IgD-negative memory B cell (primary cell): ENCODE measurements at regions not wholly inside any gene's neighbourhood (a gene's known extent, or its start where the extent isn't known, plus 50 kb on each side); places are given as distances from the start of the nearest gene placed in this dataset.

Source experiments
- H3K27ac Mint-ChIP-seq, 3 donors: one replicate each; pipeline ENCODE4 v1.8.0; 2020 to 2022; ENCODE audit warnings: mild to moderate bottlenecking in 3 of 3, mixed read lengths in 3 of 3, moderate library complexity in 1 of 3
- H3K27me3 Mint-ChIP-seq: one replicate; pipeline ENCODE4 v1.8.0; 2021; ENCODE audit warnings: mixed read lengths
- H3K36me3 Mint-ChIP-seq: one replicate; pipeline ENCODE4 v1.8.0; 2020; ENCODE audit warnings: mild to moderate bottlenecking, mixed read lengths
- H3K4me1 Mint-ChIP-seq, 3 donors: one replicate each; pipeline ENCODE4 v1.8.0; 2020 to 2022; ENCODE audit warnings: mixed read lengths in 3 of 3, mild to moderate bottlenecking in 1 of 3
- H3K4me3 Mint-ChIP-seq, 4 donors: one replicate each; pipeline ENCODE4 v1.8.0; 2020 to 2022; ENCODE audit warnings: mild to moderate bottlenecking in 4 of 4, mixed read lengths in 4 of 4, moderate library complexity in 3 of 4
- H3K9me3 Mint-ChIP-seq, 3 donors: one replicate each; pipeline ENCODE4 v1.8.0; 2020 to 2021; ENCODE audit warnings: mixed read lengths in 3 of 3, mild to moderate bottlenecking in 1 of 3

- H3K36me3 Mint-ChIP-seq: no peaks in the 10 kb centered on the region
- H3K4me3 Mint-ChIP-seq: no peak overlapping the region
These were observed 441.6 kb upstream of the PIK3C3 start for GRCh38 chr18:41513438-41513837.

GRCh38 chr18:41504316-41504715, 450.7 kb upstream of the PIK3C3 start:
- H3K27ac Mint-ChIP-seq: no peak overlapping the region
- H3K4me3 Mint-ChIP-seq: no peak overlapping the region
- H3K36me3 Mint-ChIP-seq: no peaks in the 10 kb centered on the region
- H3K27me3 Mint-ChIP-seq: no peaks in the 10 kb centered on the region
- peaks cover 0 to 7% (median 0%) of the 10 kb centered on the region in 3 donors for H3K9me3 Mint-ChIP-seq
- H3K4me1 Mint-ChIP-seq: no peaks in the 10 kb centered on the region

More at GRCh38 chr18:41513438-41513837, 441.6 kb upstream of the PIK3C3 start:
- no peaks in the 10 kb centered on the region for H3K4me1 Mint-ChIP-seq
- H3K27me3 Mint-ChIP-seq: no peaks in the 10 kb centered on the region
- no peak overlapping the region for H3K27ac Mint-ChIP-seq
- peaks cover 0 to 10% (median 0%) of the 10 kb centered on the region in 3 donors for H3K9me3 Mint-ChIP-seq

- Mint-ChIP-seq H3K9me3 (peaks cover 6 to 7% (median 6%) of the 10 kb centered on the region in 3 donors), H3K27ac (no peak overlapping the region), H3K4me3 (no peak overlapping the region), H3K4me1 (no peaks in the 10 kb centered on the region), H3K36me3 (no peaks in the 10 kb centered on the region), H3K27me3 (no peaks in the 10 kb centered on the region)
These were observed 453.2 kb upstream of the PIK3C3 start for GRCh38 chr18:41501848-41502247.

GRCh38 chr18:41499345-41499744, 455.7 kb upstream of the PIK3C3 start:
- Mint-ChIP-seq H3K9me3 (peaks cover 3 to 6% (median 6%) of the 10 kb centered on the region in 3 donors), H3K4me1 (no peaks in the 10 kb centered on the region), H3K27me3 (no peaks in the 10 kb centered on the region), H3K27ac (no peak overlapping the region), H3K36me3 (no peaks in the 10 kb centered on the region), H3K4me3 (no peak overlapping the region)

DNA sequence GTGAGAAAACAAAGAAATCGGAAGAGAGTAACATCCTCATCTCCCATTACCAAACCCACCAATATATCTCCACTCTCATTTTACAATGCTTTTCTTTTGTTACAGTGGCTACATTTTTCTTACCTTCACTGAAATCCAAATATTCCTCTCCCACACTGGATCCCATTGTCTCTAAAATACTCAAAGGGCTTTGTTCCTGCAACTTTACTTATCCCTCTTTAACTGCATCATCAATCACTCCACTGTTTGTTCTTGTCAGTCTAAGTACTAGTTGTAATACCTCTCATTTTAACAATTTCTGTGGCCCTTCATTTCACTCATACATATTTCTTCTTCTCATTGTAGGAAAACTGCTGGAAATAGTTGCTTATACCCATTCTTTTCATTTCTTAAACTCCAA, 464.2 kb upstream of the PIK3C3 start:
- Mint-ChIP-seq H3K9me3 (peaks cover 5 to 13% (median 10%) of the 10 kb centered on the region in 3 donors), H3K4me3 (no peak overlapping the region), H3K36me3 (no peaks in the 10 kb centered on the region), H3K27me3 (no peaks in the 10 kb centered on the region), H3K27ac (no peak overlapping the region), H3K4me1 (no peaks in the 10 kb centered on the region)

GRCh38 chr18:41486575-41486974, 468.5 kb upstream of the PIK3C3 start:
- H3K4me1 Mint-ChIP-seq: no peaks in the 10 kb centered on the region
- H3K27me3 Mint-ChIP-seq: no peaks in the 10 kb centered on the region
- no peak overlapping the region for H3K4me3 Mint-ChIP-seq
- no peak overlapping the region for H3K27ac Mint-ChIP-seq
- peaks cover 7 to 17% (median 13%) of the 10 kb centered on the region in 3 donors for H3K9me3 Mint-ChIP-seq
- no peaks in the 10 kb centered on the region for H3K36me3 Mint-ChIP-seq

DNA sequence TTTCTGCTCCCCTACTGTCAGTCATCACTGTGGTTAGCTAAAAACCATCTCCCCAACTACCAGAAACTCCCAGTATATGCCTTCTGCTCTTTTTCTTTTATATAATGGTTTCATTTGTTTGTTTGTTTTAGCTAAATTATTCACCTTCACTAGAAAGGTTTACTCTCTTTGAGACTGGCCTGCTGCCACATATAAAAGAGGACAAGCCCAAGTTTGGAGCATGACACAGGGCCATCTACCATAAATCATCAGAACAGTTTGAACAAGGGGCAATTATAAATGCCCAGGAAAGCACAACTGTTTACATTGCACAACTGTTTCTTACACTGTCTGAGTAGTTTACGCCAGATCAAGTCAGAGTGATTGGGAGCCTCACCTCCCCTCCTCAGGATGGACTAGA, 471.0 kb upstream of the PIK3C3 start:
- H3K36me3 Mint-ChIP-seq: no peaks in the 10 kb centered on the region
- H3K27ac Mint-ChIP-seq: no peak overlapping the region
- H3K4me3 Mint-ChIP-seq: no peak overlapping the region

DNA sequence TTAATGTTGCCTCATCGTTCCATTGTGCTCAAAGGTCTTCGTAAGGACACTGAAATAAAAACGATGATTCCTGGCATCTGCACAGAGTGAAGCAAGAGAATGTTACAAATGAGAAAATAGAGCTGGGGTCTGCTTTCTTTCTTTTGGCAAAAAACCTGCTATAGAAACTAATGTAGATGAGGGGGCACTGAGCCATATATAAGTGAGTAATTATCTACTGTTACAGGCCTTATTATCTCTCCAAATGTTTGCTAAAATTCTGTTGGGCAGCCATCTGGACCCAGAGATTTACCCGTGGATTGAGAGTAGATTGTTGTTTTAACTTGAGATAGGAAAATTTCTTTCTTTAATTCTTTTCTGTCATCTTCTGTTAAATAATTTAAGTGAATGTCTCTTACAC, 472.5 kb upstream of the PIK3C3 start:
- Mint-ChIP-seq H3K36me3 (no peaks in the 10 kb centered on the region), H3K9me3 (peaks cover 7 to 20% (median 8%) of the 10 kb centered on the region in 3 donors), H3K4me3 (no peak overlapping the region), H3K27me3 (no peaks in the 10 kb centered on the region), H3K4me1 (no peaks in the 10 kb centered on the region), H3K27ac (no peak overlapping the region)

More for the DNA sequence above, 471.0 kb upstream of the PIK3C3 start:
- H3K9me3 Mint-ChIP-seq: peaks cover 7 to 20% (median 10%) of the 10 kb centered on the region in 3 donors
- H3K27me3 Mint-ChIP-seq: no peaks in the 10 kb centered on the region
- H3K4me1 Mint-ChIP-seq: no peaks in the 10 kb centered on the region

DNA sequence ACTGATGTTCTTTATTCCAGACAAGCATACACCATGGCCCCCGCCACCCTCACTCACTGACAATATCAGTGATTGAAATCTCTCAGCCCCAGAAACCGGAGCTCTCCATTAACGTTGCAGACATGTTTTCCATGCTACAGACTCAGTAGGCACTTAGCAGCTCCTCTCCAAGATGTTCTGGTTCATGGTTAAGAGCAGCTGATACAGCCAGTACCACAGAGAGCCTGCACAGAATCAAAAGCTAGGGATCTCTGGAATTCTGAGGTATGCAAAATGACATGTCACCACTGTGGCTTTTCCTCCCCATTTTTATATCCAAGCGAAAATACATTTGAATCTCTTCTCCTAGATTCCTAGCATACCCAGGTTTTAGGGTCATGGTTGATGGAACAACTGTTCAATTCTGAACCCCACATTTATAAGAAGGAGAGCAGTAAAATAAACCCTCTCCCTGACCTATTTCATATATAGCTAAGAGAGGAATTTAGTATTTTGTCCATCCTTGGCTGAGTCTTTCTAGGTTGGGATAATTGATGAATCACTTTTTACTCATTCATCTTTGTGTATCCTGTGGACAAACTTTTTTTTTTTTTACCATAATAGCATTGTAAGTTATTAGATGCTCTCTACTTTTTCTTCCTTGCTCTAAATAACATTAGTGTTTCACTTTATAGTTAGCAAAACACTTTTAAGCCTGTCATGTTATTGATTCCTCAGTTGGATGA, 488.4 kb upstream of the PIK3C3 start:
- Mint-ChIP-seq H3K36me3 (no peaks in the 10 kb centered on the region), H3K9me3 (peaks cover 4 to 12% (median 7%) of the 10 kb centered on the region in 3 donors), H3K27me3 (no peaks in the 10 kb centered on the region), H3K4me3 (no peak overlapping the region), H3K27ac (peak overlapping the region in 1 of 3 donors; percentile 88), H3K4me1 (no peaks in the 10 kb centered on the region)

DNA sequence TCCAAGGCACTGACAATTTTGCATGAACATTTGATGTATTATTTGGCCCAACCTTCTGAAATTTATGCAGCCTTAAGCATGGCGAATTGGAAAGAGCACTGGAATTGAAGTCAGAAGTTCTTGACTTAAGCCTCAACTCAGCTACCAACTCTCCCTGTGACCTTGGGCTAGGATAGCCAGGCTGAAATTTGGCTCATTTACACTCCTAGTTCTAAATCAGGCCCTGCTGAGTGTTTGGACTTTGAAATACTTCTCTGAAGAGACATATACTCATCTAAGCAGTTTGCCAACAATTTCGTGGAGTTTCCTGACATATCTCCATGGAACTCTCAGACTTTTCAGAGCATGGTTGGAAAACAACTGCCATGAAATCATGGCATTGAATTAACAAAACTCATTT, 489.6 kb upstream of the PIK3C3 start:
- Mint-ChIP-seq H3K4me3 (no peak overlapping the region), H3K27me3 (no peaks in the 10 kb centered on the region), H3K9me3 (peaks cover 8 to 17% (median 10%) of the 10 kb centered on the region in 3 donors), H3K4me1 (no peaks in the 10 kb centered on the region), H3K27ac (no peak overlapping the region), H3K36me3 (no peaks in the 10 kb centered on the region)

GRCh38 chr18:41464278-41464677, 490.8 kb upstream of the PIK3C3 start:
- Mint-ChIP-seq H3K36me3 (no peaks in the 10 kb centered on the region), H3K27ac (no peak overlapping the region), H3K27me3 (no peaks in the 10 kb centered on the region), H3K4me3 (no peak overlapping the region), H3K4me1 (no peaks in the 10 kb centered on the region), H3K9me3 (peaks cover 10 to 13% (median 11%) of the 10 kb centered on the region in 3 donors)

DNA sequence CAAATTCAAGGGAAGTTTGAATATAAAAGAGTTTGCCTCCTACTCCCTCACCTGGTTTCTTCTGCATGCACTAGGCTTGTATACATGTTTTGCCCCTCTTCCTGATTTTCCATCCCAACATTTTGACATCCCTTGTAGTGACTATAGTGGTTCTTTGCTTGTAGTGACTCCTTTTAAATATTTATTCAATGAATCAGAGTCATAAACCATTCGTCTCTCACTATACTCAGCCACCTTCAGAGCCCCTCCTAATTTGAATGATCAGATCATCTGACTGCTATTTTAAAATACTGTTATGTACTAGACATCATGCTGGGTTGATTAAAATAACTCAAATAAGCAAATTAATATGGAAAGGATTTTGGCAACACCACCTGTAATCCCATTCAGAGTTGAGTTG, 492.1 kb upstream of the PIK3C3 start:
- H3K4me1 Mint-ChIP-seq: no peaks in the 10 kb centered on the region
- no peaks in the 10 kb centered on the region for H3K27me3 Mint-ChIP-seq
- peaks cover 7 to 12% (median 11%) of the 10 kb centered on the region in 3 donors for H3K9me3 Mint-ChIP-seq
- no peaks in the 10 kb centered on the region for H3K36me3 Mint-ChIP-seq
- no peak overlapping the region for H3K4me3 Mint-ChIP-seq
- no peak overlapping the region for H3K27ac Mint-ChIP-seq

DNA sequence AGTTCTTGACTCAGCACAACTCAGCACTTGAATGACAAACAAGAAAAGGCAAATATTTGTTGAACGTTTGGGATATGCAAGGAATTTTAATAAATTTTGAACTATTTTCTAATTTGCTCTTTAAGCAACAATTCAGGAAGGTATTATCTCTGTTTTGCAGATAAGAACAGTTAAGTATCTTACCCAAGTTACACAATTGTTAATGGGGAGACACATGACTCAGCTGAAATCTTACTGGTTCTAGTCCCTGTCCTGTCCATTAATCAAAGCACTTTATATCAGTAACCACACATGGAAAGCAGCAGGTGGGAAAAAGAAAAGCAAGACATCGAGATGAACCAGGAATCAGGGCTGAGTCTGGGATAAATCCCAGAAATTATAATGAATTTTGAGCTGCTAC, 493.9 kb upstream of the PIK3C3 start:
- no peak overlapping the region for H3K4me3 Mint-ChIP-seq
- peaks cover 7 to 16% (median 11%) of the 10 kb centered on the region in 3 donors for H3K9me3 Mint-ChIP-seq
- H3K36me3 Mint-ChIP-seq: no peaks in the 10 kb centered on the region
- H3K27me3 Mint-ChIP-seq: no peaks in the 10 kb centered on the region
- no peak overlapping the region for H3K27ac Mint-ChIP-seq
- no peaks in the 10 kb centered on the region for H3K4me1 Mint-ChIP-seq

DNA sequence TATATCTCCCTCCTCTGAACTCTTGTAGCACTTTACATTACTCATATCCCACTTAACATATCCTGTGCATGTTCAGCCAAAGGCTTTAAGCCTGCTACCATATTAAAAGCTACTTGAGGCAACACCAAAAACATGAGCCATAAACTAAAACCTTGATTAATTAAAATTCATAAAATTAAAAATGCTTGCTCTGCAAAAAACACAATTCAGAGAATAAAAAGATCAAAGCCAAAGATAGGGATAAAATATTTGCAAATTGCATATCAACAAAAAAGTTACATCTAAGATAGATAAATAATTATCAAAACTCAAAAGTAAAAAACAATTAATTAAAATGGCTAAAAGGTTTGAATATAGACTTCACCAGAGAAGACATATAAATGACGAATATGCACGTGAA, 495.4 kb upstream of the PIK3C3 start:
- Mint-ChIP-seq H3K4me3 (no peak overlapping the region), H3K4me1 (no peaks in the 10 kb centered on the region), H3K27ac (no peak overlapping the region), H3K36me3 (no peaks in the 10 kb centered on the region), H3K27me3 (no peaks in the 10 kb centered on the region), H3K9me3 (peaks cover 7 to 16% (median 10%) of the 10 kb centered on the region in 3 donors)

GRCh38 chr18:41458376-41458775, 496.7 kb upstream of the PIK3C3 start:
- Mint-ChIP-seq H3K9me3 (peaks cover 4 to 16% (median 10%) of the 10 kb centered on the region in 3 donors), H3K36me3 (no peaks in the 10 kb centered on the region), H3K27ac (no peak overlapping the region), H3K27me3 (no peaks in the 10 kb centered on the region), H3K4me3 (no peak overlapping the region), H3K4me1 (no peaks in the 10 kb centered on the region)

- Mint-ChIP-seq H3K4me1 (no peaks in the 10 kb centered on the region), H3K36me3 (no peaks in the 10 kb centered on the region), H3K27me3 (no peaks in the 10 kb centered on the region), H3K27ac (no peak overlapping the region), H3K9me3 (peaks cover 3 to 13% (median 10%) of the 10 kb centered on the region in 3 donors), H3K4me3 (peak overlapping the region in 1 of 4 donors; percentile 9)
These were observed 497.2 kb upstream of the PIK3C3 start for GRCh38 chr18:41457765-41458326.
